ENCODE measurements at regions not wholly inside any gene's neighbourhood (a gene's known extent, or its start where the extent isn't known, plus 50 kb on each side); places are given as distances from the start of the nearest gene placed in this dataset.
"Not testable (repeated sequence)": the region's sequence is repeated elsewhere in the genome, so short reads cannot be mapped to it uniquely, and the experiment has no call there.

DNA sequence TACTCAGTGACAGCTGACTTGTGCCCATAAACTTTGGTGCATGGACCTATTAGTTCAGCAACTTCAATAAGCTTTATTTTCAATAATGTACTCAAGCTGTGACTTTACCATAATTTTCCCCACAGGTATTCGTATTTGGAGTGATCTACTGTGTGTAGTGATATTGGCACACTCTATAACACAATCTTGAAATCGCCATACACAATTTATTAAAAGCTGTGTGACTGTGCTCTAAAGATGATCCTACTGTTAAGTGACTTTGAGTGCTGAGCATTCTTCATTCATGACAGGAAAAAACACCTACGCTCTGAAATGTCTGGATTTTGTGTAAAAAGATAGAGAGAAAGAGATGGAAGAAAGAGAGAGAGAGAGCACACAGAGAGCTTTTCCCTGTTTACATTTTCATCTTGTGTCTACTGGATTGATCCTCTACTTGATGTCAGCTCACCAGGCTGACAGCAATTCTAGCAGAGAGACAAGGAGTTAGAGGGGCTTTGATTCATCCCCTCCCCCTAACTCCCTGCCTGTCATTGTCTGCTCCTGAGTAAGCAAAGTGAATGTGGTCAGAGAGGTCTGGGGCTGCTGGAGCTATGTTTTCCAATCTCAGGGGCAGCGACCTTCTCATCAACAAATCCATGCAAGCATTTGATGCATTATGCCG lies 538.7 kb upstream of the POU3F2 start:
- intact Hi-C loops (cut with DNase I) = no loop called here
- DNase-seq (ENCODE audit: missing footprints) (no peak), ATAC-seq (no peak)

DNA sequence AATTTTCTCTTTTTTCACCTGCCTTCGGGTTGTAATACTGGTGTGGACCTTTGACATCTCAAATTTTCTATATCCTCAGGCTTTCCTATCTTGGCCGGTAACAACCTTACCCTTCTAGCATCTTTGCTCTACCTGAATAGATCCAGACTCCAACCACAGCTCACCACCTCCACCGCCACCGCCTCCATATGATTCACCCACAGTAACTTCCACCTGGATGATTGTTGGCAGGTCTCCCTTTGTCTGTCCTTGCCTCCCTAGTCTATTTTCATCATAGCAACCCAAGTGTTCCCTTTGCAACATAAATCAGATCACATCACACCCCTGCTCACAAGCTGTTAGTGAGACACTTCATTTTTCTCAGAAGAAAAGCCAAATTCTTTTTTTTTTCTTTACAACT lies 525.8 kb upstream of the POU3F2 start:
- intact Hi-C loops (cut with DNase I) = no loop called here
- no peak for DNase-seq (ENCODE audit: missing footprints)
- no peak for ATAC-seq

DNA sequence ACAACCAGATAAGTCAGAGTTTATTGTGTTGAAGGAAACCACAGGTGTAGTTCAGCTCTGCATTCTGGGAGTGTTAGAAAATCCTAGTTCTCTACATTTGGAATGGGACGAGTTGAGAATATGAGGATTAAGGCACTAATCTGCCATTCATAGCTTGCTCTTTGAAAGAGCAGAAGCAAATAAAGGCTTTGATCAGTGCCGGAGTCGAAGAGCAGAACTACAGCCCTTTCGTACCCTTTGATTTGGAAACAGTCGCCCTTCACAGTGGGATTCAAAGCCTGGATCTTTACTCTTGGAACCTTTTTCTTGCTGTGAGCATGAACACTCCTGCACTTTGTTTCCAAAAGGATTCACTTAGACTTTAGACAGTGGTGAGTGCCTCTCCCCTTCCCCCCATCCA lies 523.9 kb upstream of the POU3F2 start:
- no peak for ATAC-seq
- intact Hi-C loops (cut with DNase I) = no loop called here
- no peak for DNase-seq (ENCODE audit: missing footprints)

DNA sequence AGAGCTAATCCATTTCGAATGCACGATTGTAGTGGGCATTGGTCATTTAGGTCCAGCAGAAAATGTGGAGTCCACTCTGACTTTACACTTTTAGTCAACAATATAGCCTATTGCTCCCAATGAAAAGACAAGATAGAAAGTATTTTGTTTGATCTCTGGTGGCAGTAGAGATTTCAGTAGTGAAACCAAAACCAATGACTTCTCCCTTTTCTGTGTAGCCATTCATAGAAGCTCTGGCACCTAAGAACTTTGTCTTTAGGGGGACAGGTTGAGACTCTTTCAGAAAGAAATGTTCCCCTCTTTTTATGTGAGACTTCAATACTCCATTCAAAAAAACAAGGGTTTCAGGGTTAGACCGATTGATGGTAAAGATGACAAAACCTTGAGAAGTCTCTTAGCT lies 510.8 kb upstream of the POU3F2 start:
- intact Hi-C loops (cut with DNase I) = no loop called here
- DNase-seq (ENCODE audit: missing footprints) = no peak
- no peak for ATAC-seq

DNA sequence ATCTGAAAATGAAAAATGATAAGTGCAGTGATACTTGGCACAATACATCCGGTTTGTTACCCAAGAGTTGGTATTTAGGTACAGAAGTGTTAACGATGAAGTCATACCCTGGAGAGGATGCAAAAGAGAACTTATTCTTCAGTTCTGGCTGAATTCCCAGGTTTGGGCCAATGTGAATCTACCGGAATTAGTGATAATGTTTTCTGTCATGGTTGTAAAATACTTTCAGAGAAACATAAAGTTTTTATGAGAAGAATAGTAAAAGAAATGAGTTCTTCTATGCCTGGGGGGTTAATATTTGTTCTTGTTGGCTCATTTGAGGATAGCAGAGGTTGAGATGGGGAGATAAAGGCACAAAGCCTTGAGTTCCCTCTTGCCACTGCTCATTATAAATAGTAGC lies 509.9 kb upstream of the POU3F2 start:
- ATAC-seq = no peak
- intact Hi-C loops (cut with DNase I) = no loop called here
- DNase-seq (ENCODE audit: missing footprints) = no peak

DNA sequence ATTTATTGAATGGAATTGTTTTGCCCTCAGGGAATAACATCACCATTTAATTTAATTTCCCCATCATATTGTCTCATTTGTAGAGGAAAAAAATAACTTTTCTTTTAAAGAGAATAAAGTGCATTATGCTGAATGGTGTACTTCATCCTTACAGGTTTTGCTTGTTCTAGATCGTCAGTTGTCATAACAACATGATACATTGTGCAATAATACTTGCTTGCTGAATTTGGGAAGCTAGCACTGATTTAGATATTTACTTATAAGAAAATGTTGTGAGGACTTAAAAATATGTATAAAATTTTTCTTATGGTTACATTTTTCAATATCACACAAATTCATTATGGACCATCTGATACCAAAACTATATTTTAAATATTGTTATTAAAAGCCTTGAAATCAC lies 509.0 kb upstream of the POU3F2 start:
- no peak for DNase-seq (ENCODE audit: missing footprints)
- no peak for ATAC-seq
- intact Hi-C loops (cut with DNase I) = no loop called here

DNA sequence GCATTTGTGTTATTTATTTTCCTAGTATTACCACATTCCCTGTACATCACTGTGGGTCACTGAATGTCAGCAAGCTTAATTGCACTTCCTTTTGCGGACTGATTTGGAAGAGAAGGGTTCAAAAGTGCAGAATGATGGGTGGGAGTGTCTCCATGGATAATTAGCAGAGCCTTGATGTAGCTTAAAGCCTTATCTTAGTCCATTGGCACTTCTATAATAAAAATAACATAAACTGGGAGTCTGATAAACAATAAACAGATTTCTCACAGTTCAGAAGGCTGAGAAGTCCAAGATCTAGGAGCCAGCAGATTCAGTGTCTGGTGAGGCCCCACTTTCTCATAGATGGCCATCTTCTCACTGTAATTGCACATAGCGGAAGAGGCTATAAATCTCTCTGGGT lies 501.1 kb upstream of the POU3F2 start:
- intact Hi-C loops (cut with DNase I) = no loop called here
- ATAC-seq (no peak), DNase-seq (ENCODE audit: missing footprints) (no peak)

DNA sequence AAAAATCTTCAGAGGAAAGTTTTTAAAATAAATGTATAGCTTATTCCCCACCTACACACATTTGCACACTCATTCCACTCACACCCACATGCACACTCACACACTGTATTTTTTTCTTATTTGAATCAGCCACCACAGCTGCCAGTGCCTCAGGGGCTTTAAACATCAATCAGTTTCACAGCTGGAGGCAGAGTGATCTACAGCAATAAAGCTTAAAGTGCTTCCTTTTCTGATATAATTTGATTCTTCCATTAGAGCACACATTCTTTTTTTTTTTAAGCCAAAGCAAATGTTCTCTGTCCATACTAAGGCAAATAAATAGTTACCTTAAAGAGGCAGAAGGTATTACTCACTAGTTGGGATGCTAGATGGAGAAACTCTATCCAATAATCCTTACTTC lies 498.8 kb upstream of the POU3F2 start:
- ATAC-seq = no peak
- DNase-seq (ENCODE audit: missing footprints) = no peak
- intact Hi-C loops (cut with DNase I) = no loop called here

DNA sequence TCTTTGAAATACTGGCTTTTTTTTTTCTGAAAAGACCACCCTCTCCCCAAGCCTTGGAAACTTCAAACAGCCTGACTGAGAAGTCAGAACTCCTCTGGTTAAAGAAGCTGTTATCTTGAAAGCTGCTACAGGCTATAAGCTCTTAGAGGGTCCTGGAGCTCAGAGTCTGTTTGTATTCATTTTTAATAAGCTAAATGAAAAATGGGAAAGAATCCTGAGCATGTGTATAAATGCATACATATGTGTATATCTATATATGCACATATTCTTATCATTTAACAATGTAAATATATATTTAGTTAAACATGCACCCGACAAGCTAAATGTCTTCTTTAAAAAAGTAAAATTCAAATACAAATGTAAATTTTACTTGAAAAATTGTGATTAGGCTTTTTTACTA lies 494.9 kb upstream of the POU3F2 start:
- ATAC-seq (no peak), DNase-seq (ENCODE audit: missing footprints) (no peak)
- intact Hi-C loops (cut with DNase I) = no loop called here

DNA sequence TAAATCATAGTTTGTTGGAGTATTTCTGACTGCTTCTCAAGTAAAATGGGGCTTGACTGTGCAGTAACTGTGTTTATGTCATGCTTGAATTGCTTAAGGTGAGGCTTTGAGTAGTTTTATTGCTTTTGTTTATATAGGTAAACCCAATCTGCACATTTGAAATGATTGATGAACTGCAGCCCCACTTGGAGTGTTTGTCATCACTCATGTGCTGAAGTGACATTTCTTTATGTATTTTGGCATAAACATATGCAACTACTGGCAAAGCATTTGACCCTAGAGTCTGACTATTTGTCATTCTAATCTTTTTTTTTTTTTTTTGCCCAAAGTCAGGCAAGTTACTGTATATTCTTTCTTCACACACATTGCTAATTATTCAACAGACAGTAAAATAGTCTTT lies 491.4 kb upstream of the POU3F2 start:
- DNase-seq (ENCODE audit: missing footprints) (no peak), ATAC-seq (no peak)
- intact Hi-C loops (cut with DNase I) = no loop called here

DNA sequence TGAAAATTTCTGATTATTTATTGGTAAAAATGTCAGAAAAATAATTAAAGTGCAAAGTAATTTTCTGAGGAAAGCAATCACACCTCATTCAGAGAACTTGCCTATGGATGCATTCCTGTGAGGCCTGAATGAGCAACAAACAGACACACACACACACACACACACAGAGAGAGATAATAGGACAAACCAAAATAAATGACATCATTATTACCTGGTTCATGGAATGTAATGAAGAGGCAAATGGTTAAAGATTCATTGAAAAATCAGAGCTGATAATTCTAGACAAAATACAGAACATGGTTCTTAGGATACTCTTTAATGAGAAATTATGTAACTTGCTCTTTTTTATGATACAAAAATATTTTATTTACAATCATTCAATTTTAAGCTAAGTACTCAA lies 490.6 kb upstream of the POU3F2 start:
- DNase-seq (ENCODE audit: missing footprints) (no peak), ATAC-seq (no peak)
- intact Hi-C loops (cut with DNase I) = no loop called here

DNA sequence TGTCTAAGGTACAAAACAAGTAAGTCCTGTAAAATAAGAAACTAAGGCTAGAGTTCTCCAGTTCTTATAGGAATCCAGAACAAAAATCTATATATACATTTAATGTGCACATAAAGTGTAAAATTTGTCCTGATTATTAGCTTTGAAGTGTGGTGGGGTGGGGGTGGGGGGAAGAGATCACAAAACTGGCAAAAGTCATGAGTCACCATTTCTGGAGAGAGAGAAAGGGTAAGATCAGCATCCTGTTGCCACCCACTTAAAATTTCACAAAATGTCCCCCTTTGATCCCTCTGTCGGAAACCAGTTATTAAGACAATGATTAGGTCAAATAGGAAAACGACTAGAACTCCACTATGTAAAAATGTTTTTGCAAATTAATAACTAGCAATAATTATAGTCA lies 482.0 kb upstream of the POU3F2 start:
- no peak for DNase-seq (ENCODE audit: missing footprints)
- intact Hi-C loops (cut with DNase I) = no loop called here
- ATAC-seq = no peak

DNA sequence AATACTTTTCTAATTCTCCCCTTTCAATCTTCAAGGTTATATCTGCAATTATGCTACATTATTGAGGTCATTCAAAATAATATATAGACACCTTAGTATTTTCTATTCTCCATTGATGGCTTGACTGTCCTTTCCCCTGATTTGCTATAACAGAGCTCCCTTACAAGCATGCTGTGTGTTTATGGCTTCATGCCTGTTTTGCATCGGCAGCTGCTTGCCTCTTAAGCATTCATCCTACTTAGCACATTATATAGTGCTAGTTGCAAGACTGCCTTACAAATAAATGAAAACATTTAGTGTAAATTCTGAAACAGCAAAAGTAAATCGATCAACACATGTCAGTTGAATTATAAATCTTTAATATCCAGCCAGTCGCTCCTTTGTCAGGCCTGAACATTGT lies 476.2 kb upstream of the POU3F2 start:
- intact Hi-C loops (cut with DNase I) = no loop called here
- ATAC-seq (no peak), DNase-seq (ENCODE audit: missing footprints) (no peak)

DNA sequence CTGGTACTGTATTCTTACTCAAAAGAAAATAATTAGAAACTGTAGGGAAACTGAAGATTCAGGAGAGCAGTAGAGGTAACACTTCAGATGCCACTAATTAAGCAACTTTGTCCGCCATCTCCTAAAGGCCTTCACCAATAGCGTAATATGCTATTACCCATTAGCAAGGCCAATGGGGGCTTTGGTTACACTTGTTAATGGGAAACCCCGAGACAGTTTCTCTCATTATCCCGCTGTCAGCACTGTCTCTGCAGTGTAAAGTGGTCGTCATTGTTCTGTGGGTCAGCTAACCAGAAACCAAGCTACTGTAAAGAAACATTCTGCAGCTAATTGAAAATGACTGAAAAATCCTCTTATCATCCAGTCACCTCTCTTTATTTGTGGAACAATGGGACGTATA lies 468.0 kb upstream of the POU3F2 start:
- ATAC-seq (no peak), DNase-seq (ENCODE audit: missing footprints) (no peak)
- intact Hi-C loops (cut with DNase I) = no loop called here

DNA sequence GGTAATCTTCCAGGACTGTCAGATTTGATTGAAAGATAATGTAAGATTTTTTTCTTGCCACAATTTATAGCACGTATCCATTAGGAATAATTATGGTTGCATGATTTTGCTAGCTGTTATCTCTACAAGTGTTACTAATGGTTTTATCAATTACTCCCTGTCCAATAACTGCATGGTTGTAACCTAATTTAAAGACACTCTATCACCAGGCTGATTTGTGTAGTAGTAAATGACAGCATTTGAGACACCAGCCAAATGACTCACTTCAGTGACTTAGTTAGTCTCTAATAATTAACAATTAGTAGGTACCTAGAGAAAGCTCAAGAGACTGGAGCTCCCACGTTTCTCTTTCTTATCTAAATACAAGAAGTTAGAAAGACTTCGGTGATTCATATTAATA lies 453.8 kb upstream of the POU3F2 start:
- intact Hi-C loops (cut with DNase I) = no loop called here

DNA sequence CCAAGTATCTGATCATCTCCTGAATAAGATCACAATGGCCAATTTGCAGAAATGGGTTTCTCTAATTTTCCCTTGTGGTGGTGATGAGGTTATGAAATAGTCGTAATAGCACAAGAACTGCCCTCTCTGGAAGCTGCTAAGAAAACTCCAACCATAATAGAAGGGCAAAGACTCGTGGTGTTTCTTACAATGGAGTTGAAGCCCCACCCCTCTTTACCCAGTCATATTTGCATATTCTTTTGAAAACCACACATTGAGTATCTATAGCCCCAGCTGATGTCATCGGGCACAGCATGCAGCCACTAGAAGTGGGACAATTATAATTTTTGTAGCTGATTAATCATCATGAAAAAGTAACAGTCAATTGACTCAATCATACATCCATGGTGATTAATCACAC lies 452.1 kb upstream of the POU3F2 start:
- DNase-seq (ENCODE audit: missing footprints) = no peak
- intact Hi-C loops (cut with DNase I) = no loop called here
- no peak for ATAC-seq

More for the DNA sequence above, 453.8 kb upstream of the POU3F2 start:
- no peak for ATAC-seq
- DNase-seq (ENCODE audit: missing footprints) = no peak

DNA sequence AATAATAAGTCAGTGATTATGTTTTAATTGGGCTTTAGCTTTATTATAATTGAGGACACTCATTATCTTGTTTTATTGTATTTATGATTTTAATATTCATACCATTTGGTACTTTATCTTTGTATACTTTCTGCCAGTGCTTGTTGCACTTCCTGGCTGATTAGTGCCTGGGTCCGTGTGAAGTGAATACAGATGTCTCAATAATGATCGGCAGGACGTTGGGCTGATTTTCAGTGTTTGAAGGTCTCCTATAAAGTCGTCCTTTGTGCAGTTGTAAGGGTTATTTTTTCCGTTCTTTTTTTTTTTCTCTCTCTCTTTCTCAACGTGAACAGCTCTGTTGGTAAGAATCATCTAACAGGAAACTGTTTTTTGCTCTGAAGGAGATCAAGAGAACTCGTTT lies 450.0 kb upstream of the POU3F2 start:
- intact Hi-C loops (cut with DNase I) = no loop called here
- ATAC-seq = no peak
- DNase-seq (ENCODE audit: missing footprints) = no peak

DNA sequence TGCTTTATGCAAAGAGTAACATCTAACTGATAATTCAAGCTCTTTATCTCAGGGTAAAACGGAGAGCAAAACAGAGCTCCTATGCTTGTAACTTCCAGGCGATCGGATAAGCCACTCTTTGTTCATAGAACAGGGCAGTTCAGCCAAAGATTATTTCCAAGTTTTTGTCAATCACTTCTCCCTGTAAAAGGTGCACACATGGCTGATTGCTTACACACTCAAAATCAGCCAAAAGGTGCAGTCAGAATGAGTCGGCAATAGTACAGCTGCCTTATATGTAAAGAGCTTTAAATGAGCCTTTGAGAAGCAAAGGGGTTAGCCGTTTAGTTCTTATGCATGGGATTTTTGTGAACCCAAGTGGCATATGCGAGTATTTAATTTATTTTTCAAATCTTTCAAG lies 449.6 kb upstream of the POU3F2 start:
- no peak for ATAC-seq
- no peak for DNase-seq (ENCODE audit: missing footprints)
- intact Hi-C loops (cut with DNase I) = no loop called here

DNA sequence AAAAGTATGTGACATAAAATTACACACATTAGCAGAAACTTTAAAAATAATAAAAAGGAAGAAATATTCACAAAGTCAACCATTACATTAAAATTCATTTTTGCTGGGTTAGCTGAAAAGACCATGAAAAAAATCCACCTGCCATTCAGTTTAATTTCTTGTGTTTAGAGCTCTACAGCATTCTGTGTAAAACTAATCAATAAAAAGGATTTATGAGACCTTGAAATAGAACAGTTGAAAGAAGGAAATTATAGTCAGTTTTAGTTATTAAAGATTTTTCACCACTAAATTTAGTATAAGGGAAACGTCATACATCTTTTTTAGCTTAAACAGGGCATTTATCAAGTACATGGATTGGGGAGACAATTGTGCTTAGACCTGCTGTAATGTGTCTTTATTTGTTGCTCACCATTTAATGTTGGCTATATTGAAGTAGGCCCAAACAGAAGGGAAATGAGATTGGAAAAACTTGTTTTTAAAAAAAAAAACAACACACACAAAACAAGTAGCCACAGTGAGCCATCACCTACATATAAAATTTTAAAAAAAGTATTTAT lies 438.7 kb upstream of the POU3F2 start:
- ATAC-seq = no peak
- no peak for DNase-seq (ENCODE audit: missing footprints)
- intact Hi-C loops (cut with DNase I) = no loop called here

DNA sequence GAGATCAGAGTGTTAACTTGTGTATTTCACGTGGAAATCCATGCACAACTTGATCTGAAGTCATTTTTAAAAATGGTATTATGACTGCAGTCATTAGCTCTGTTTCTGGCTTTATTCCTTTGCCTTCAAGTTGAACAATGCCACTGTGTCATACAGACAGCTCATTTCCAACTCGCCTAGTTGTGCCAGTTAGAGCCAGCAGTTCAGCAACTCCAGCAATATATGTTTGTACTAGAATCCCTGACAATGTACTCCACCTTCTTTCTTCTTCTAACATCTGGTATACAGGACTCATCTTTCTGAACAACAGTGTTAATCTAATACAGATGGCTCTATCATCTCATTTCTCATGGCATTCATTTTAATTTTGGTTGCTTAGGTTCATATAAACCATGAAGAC lies 418.3 kb upstream of the POU3F2 start:
- no peak for ATAC-seq
- intact Hi-C loops (cut with DNase I) = no loop called here

DNA sequence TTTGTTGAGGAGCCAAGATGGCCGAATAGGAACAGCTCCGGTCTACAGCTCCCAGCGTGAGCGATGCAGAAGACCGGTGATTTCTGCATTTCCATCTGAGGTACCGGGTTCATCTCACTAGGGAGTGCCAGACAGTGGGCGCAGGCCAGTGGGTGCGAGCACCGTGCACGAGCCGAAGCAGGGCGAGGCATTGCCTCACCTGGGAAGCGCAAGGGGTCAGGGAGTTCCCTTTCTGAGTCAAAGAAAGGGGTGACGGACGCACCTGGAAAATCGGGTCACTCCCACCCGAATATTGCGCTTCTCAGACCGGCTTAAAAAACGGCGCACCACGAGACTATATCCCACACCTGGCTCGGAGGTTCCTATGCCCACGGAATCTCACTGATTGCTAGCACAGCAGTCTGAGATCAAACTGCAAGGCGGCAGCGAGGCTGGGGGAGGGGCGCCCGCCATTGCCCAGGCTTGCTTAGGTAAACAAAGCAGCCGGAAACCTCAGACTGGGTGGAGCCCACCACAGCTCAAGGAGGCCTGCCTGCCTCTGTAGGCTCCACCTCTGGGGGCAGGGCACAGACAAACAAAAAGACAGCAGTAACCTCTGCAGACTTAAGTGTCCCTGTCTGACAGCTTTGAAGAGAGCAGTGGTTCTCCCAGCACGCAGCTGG lies 417.7 kb upstream of the POU3F2 start:
- intact Hi-C loops (cut with DNase I) = not testable (repeated sequence)

More for the DNA sequence above, 418.3 kb upstream of the POU3F2 start:
- DNase-seq (ENCODE audit: missing footprints) = no peak

More for the DNA sequence above, 417.7 kb upstream of the POU3F2 start:
- DNase-seq (ENCODE audit: missing footprints); ATAC-seq: not testable (repeated sequence)
